ENCODE measurements at regions not wholly inside any gene's neighbourhood (a gene's known extent, or its start where the extent isn't known, plus 50 kb on each side); places are given as distances from the start of the nearest gene placed in this dataset.

GRCh38 chr2:17115466-17115865 lies 402.8 kb downstream of the RAD51AP2 start:
- Histone ChIP-seq H3K4me1 (no peaks in the 10 kb centered on the region), H3K36me3 (no peaks in the 10 kb centered on the region), H3K9me3 (no peaks in the 10 kb centered on the region), H3K27ac (no peak overlapping the region), H3K4me3 (no peak overlapping the region), H3K27me3 (no peaks in the 10 kb centered on the region)
- intact Hi-C loops (cut with DNase I; ENCODE audit: low total_unique reads): no loop called here
- no peak for TF ChIP-seq POLR2A (IDR thresholded peaks at IDR 0.05)
- TF ChIP-seq POLR2AphosphoS5 (IDR thresholded peaks at IDR 0.05): no peak
- TF ChIP-seq, protein P1, sequence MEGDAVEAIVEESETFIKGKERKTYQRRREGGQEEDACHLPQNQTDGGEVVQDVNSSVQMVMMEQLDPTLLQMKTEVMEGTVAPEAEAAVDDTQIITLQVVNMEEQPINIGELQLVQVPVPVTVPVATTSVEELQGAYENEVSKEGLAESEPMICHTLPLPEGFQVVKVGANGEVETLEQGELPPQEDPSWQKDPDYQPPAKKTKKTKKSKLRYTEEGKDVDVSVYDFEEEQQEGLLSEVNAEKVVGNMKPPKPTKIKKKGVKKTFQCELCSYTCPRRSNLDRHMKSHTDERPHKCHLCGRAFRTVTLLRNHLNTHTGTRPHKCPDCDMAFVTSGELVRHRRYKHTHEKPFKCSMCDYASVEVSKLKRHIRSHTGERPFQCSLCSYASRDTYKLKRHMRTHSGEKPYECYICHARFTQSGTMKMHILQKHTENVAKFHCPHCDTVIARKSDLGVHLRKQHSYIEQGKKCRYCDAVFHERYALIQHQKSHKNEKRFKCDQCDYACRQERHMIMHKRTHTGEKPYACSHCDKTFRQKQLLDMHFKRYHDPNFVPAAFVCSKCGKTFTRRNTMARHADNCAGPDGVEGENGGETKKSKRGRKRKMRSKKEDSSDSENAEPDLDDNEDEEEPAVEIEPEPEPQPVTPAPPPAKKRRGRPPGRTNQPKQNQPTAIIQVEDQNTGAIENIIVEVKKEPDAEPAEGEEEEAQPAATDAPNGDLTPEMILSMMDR (IDR thresholded peaks at IDR 0.05): no peak
- DNase-seq (ENCODE audit: low spot score in 2 of 2): no peak

- Histone ChIP-seq H3K36me3 (no peaks in the 10 kb centered on the region), H3K4me1 (no peaks in the 10 kb centered on the region), H3K4me3 (no peak overlapping the region), H3K9me3 (no peaks in the 10 kb centered on the region), H3K27me3 (no peaks in the 10 kb centered on the region), H3K27ac (no peak overlapping the region)
- TF ChIP-seq, protein P1 (IDR thresholded peaks at IDR 0.05): no peak
- TF ChIP-seq POLR2AphosphoS5 (IDR thresholded peaks at IDR 0.05) (no peak), POLR2A (IDR thresholded peaks at IDR 0.05) (no peak)
- no peak for DNase-seq (ENCODE audit: low spot score in 2 of 2)
- intact Hi-C loops (cut with DNase I; ENCODE audit: low total_unique reads): no loop called here
Measured at GRCh38 chr2:17115042-17115441, 403.2 kb downstream of the RAD51AP2 start.

DNA sequence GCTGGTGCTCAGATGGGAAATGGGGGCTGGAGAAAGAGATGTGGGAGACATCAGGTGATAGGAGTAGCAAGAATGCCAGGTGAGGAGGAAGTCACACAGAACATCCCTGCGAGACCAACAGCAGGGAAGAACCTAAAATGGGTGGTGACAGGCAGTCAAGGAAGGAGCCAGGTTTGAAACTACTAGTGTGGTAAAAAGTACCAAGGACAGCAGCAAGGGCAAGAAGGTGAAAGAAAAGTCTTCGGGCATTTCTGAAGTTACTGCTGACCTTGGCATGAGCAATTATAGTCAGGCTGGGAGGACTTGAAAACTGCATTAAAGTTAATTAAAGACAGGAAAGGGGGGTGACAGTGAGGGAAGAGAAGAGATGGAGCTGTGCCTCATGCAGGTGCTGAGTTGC lies 410.4 kb downstream of the RAD51AP2 start:
- intact Hi-C loops (cut with DNase I; ENCODE audit: low total_unique reads): no loop called here

GRCh38 chr2:17107151-17107550 lies 411.1 kb downstream of the RAD51AP2 start:
- Histone ChIP-seq H3K4me3 (no peak overlapping the region), H3K4me1 (no peaks in the 10 kb centered on the region), H3K36me3 (no peaks in the 10 kb centered on the region), H3K27ac (no peak overlapping the region), H3K9me3 (no peaks in the 10 kb centered on the region), H3K27me3 (no peaks in the 10 kb centered on the region)
- TF ChIP-seq POLR2A (IDR thresholded peaks at IDR 0.05) (no peak), POLR2AphosphoS5 (IDR thresholded peaks at IDR 0.05) (no peak)
- TF ChIP-seq, protein P1 (IDR thresholded peaks at IDR 0.05): no peak
- DNase-seq (ENCODE audit: low spot score in 2 of 2): no peak
- intact Hi-C loops (cut with DNase I; ENCODE audit: low total_unique reads): no loop called here

More for the DNA sequence above, 410.4 kb downstream of the RAD51AP2 start:
- no peak overlapping the region for H3K27ac ChIP-seq
- DNase-seq (ENCODE audit: low spot score in 2 of 2): no peak
- TF ChIP-seq, protein P1 (IDR thresholded peaks at IDR 0.05): no peak
- TF ChIP-seq POLR2AphosphoS5 (IDR thresholded peaks at IDR 0.05) (no peak), POLR2A (IDR thresholded peaks at IDR 0.05) (no peak)
- H3K4me1 ChIP-seq: no peaks in the 10 kb centered on the region
- H3K27me3 ChIP-seq: no peaks in the 10 kb centered on the region
- H3K4me3 ChIP-seq: no peak overlapping the region
- H3K36me3 ChIP-seq: no peaks in the 10 kb centered on the region
- H3K9me3 ChIP-seq: no peaks in the 10 kb centered on the region

- H3K9me3 ChIP-seq: no peaks in the 10 kb centered on the region
- H3K4me1 ChIP-seq: no peaks in the 10 kb centered on the region
- intact Hi-C loops (cut with DNase I; ENCODE audit: low total_unique reads): no loop called here
- H3K36me3 ChIP-seq: no peaks in the 10 kb centered on the region
- no peak overlapping the region for H3K4me3 ChIP-seq
- TF ChIP-seq, protein P1 (IDR thresholded peaks at IDR 0.05): no peak
- TF ChIP-seq POLR2A (IDR thresholded peaks at IDR 0.05) (no peak), POLR2AphosphoS5 (IDR thresholded peaks at IDR 0.05) (no peak)
- H3K27me3 ChIP-seq: no peaks in the 10 kb centered on the region
- DNase-seq (ENCODE audit: low spot score in 2 of 2): no peak
- no peak overlapping the region for H3K27ac ChIP-seq
Measured at GRCh38 chr2:17106418-17106817, 411.8 kb downstream of the RAD51AP2 start.
